WTC11 (cell line): ENCODE measurements at regions not wholly inside any gene's neighbourhood (a gene's known extent, or its start where the extent isn't known, plus 50 kb on each side); places are given as distances from the start of the nearest gene placed in this dataset.

Experiments used
- ATAC-seq: fragments of 200-7000 bp; cut with Tn5 transposase; 2 replicates; pipeline ENCODE4 v1.10.0; 2021; ENCODE audit warnings: mild to moderate bottlenecking, moderate library complexity
- CTCF ChIA-PET: fragments of 300-600 bp; sonication (Branson Sonifier 250); formaldehyde crosslinking; loops from one replicate; lab custom pipeline; 2021; ENCODE audit warnings: antibody characterized with exemption; lab: Charles Lee
- POLR2A ChIA-PET: fragments of 350-600 bp; sonication (Branson Sonifier 250); formaldehyde crosslinking; loops from one replicate; lab custom pipeline; 2021; ENCODE audit warnings: antibody characterized with exemption; lab: Charles Lee
- DNase-seq: peaks from one replicate; pipeline ENCODE4 v3.0.0; 2021; ENCODE audit warnings: low spot score
- H3K27ac Mint-ChIP-seq: 2 replicates; pipeline ENCODE4 v1.8.0; 2021; ENCODE audit warnings: mixed read lengths
- H3K27me3 Mint-ChIP-seq: 2 replicates; pipeline ENCODE4 v1.8.0; 2021; ENCODE audit warnings: low read depth, mild to moderate bottlenecking, moderate library complexity, mixed read lengths
- H3K36me3 Mint-ChIP-seq: 2 replicates; pipeline ENCODE4 v1.8.0; 2021; ENCODE audit warnings: mixed read lengths
- H3K4me1 Mint-ChIP-seq: 2 replicates; pipeline ENCODE4 v1.8.0; 2022; ENCODE audit warnings: mixed read lengths
- H3K4me3 Mint-ChIP-seq: 2 replicates; pipeline ENCODE4 v1.8.0; 2021; ENCODE audit warnings: mild to moderate bottlenecking, moderate library complexity, mixed read lengths
- H3K9me3 Mint-ChIP-seq: 2 replicates; pipeline ENCODE4 v1.8.0; 2021; ENCODE audit warnings: mixed read lengths
- AR ChIP-seq: fragments of 250-450 bp; sonication (Bioruptor Pico); IDR thresholded peaks from 2 replicates; pipeline ENCODE4 v1.9.0; 2021; ENCODE audit warnings: mild to moderate bottlenecking
- ATF3 ChIP-seq: sonication (generic); formaldehyde crosslinking; conservative IDR thresholded peaks from 2 replicates; pipeline ENCODE4 v1.8.1; 2022; ENCODE audit warnings: mild to moderate bottlenecking, missing genetic modification reagents
- CREB1 ChIP-seq: sonication (generic); formaldehyde crosslinking; IDR thresholded peaks from 2 replicates; pipeline ENCODE4 v1.8.0; 2023; ENCODE audit warnings: mild to moderate bottlenecking, missing genetic modification reagents
- E2F1 ChIP-seq: sonication (generic); formaldehyde crosslinking; IDR thresholded peaks from 2 replicates; pipeline ENCODE4 v1.8.0; 2022; ENCODE audit warnings: mild to moderate bottlenecking, missing genetic modification reagents
- E2F5 ChIP-seq: sonication (generic); formaldehyde crosslinking; IDR thresholded peaks from 2 replicates; pipeline ENCODE4 v1.8.1; 2022; ENCODE audit warnings: mild to moderate bottlenecking, moderate library complexity, missing genetic modification reagents
- EMX1 ChIP-seq: fragments of 250-450 bp; sonication (Bioruptor Pico); IDR thresholded peaks from 2 replicates; pipeline ENCODE4 v1.8.0; 2021; ENCODE audit warnings: mild to moderate bottlenecking
- ESRRA ChIP-seq: sonication (generic); formaldehyde crosslinking; IDR thresholded peaks from 2 replicates; pipeline ENCODE4 v1.8.1; 2022; ENCODE audit warnings: mild to moderate bottlenecking, missing genetic modification reagents, borderline replicate concordance
- FOXK1 ChIP-seq: sonication (generic); formaldehyde crosslinking; IDR thresholded peaks from 2 replicates; pipeline ENCODE4 v1.8.0; 2022; ENCODE audit warnings: mild to moderate bottlenecking, moderate library complexity, missing genetic modification reagents
- FOXP4 ChIP-seq: sonication (generic); formaldehyde crosslinking; IDR thresholded peaks from 2 replicates; pipeline ENCODE4 v1.8.0; 2022; ENCODE audit warnings: mild to moderate bottlenecking, missing genetic modification reagents
- GABPB1 ChIP-seq: sonication (generic); formaldehyde crosslinking; IDR thresholded peaks from 2 replicates; pipeline ENCODE4 v1.8.1; 2023; ENCODE audit warnings: mild to moderate bottlenecking, missing genetic modification reagents
- HMGA2 ChIP-seq: fragments of 250-450 bp; sonication (Bioruptor Pico); IDR thresholded peaks from 2 replicates; pipeline ENCODE4 v1.4.0; 2021; ENCODE audit warnings: mild to moderate bottlenecking, moderate library complexity
- HMGXB4 ChIP-seq: sonication (generic); formaldehyde crosslinking; IDR thresholded peaks from 2 replicates; pipeline ENCODE4 v1.8.1; 2023; ENCODE audit warnings: mild to moderate bottlenecking, moderate library complexity, missing genetic modification reagents
- MLX ChIP-seq: sonication (generic); formaldehyde crosslinking; IDR thresholded peaks from 2 replicates; pipeline ENCODE4 v1.8.1; 2023; ENCODE audit warnings: mild to moderate bottlenecking, missing genetic modification reagents, moderate library complexity
- MYBL2 ChIP-seq: sonication (generic); formaldehyde crosslinking; IDR thresholded peaks from 2 replicates; pipeline ENCODE4 v1.8.1; 2023; ENCODE audit warnings: mild to moderate bottlenecking, moderate library complexity, missing genetic modification reagents
- NFATC4 ChIP-seq: fragments of 250-450 bp; sonication (Bioruptor Pico); IDR thresholded peaks from 2 replicates; pipeline ENCODE4 v1.9.0; 2021; ENCODE audit warnings: mild to moderate bottlenecking
- TCF7 ChIP-seq: sonication (generic); formaldehyde crosslinking; IDR thresholded peaks from 2 replicates; pipeline ENCODE4 v1.8.0; 2022; ENCODE audit warnings: mild to moderate bottlenecking, low read depth, missing genetic modification reagents, moderate library complexity
- TEAD4 ChIP-seq: sonication (generic); formaldehyde crosslinking; IDR thresholded peaks from 2 replicates; pipeline ENCODE4 v1.8.0; 2022; ENCODE audit warnings: mild to moderate bottlenecking, missing genetic modification reagents
- ZBTB21 ChIP-seq: sonication (generic); formaldehyde crosslinking; IDR thresholded peaks from 2 replicates; pipeline ENCODE4 v1.8.1; 2023; ENCODE audit warnings: mild to moderate bottlenecking, missing genetic modification reagents, borderline replicate concordance
- ZNF138 ChIP-seq: sonication (generic); formaldehyde crosslinking; conservative IDR thresholded peaks from 2 replicates; pipeline ENCODE4 v1.8.1; 2022; ENCODE audit warnings: mild to moderate bottlenecking, moderate library complexity, missing genetic modification reagents
- ZNF219 ChIP-seq: sonication (generic); formaldehyde crosslinking; IDR thresholded peaks from 2 replicates; pipeline ENCODE4 v1.8.0; 2023; ENCODE audit warnings: missing genetic modification reagents, mild to moderate bottlenecking, borderline replicate concordance
- ZNF232 ChIP-seq: sonication (generic); formaldehyde crosslinking; IDR thresholded peaks from 2 replicates; pipeline ENCODE4 v1.8.0; 2022; ENCODE audit warnings: mild to moderate bottlenecking, missing genetic modification reagents
- ZNF317 ChIP-seq: sonication (generic); formaldehyde crosslinking; IDR thresholded peaks from 2 replicates; pipeline ENCODE4 v1.8.1; 2023; ENCODE audit warnings: low read depth, mild to moderate bottlenecking, moderate library complexity, missing genetic modification reagents, borderline replicate concordance
- ZNF423 ChIP-seq: fragments of 250-450 bp; sonication (Bioruptor Pico); IDR thresholded peaks from 2 replicates; pipeline ENCODE4 v2.1.2; 2022; ENCODE audit warnings: mild to moderate bottlenecking, moderate library complexity
- ZSCAN18 ChIP-seq: fragments of 250-450 bp; sonication (Bioruptor Pico); IDR thresholded peaks from 2 replicates; pipeline ENCODE4 v2.1.2; 2022; ENCODE audit warnings: mild to moderate bottlenecking, moderate library complexity

- H3K4me3 Mint-ChIP-seq = no peak overlapping the region
- TF ChIP-seq MLX (CRISPR knock-in tag) = no peak
- no peak for TF ChIP-seq ZNF232 (CRISPR knock-in tag)
- no peak for TF ChIP-seq TEAD4 (CRISPR knock-in tag)
- no peak for TF ChIP-seq ZNF423
- TF ChIP-seq MYBL2 (CRISPR knock-in tag) = no peak
- TF ChIP-seq HMGA2 (CRISPR knock-in tag) = no peak
- TF ChIP-seq CREB1 (CRISPR knock-in tag) = no peak
- no peak for TF ChIP-seq GABPB1
- TF ChIP-seq ZSCAN18 = no peak
- no peak for TF ChIP-seq ZNF138 (CRISPR knock-in tag)
- TF ChIP-seq EMX1 = no peak
- no peak for TF ChIP-seq E2F1 (CRISPR knock-in tag)
- no peak for TF ChIP-seq ATF3 (CRISPR knock-in tag)
- no peak for TF ChIP-seq E2F5 (CRISPR knock-in tag)
- TF ChIP-seq FOXK1 = no peak
- no peak for TF ChIP-seq NFATC4 (CRISPR knock-in tag)
- TF ChIP-seq AR (CRISPR knock-in tag) = no peak
- no peak for ATAC-seq
- no peaks in the 10 kb centered on the region for H3K27me3 Mint-ChIP-seq
- ChIA-PET POLR2A (no interaction called here), CTCF (no interaction called here)
- DNase-seq = no peak
- no peak overlapping the region for H3K27ac Mint-ChIP-seq
- H3K9me3 Mint-ChIP-seq = peaks cover 8% of the 10 kb centered on the region
- no peaks in the 10 kb centered on the region for H3K4me1 Mint-ChIP-seq
- H3K36me3 Mint-ChIP-seq = peaks cover under 1% of the 10 kb centered on the region; the same call in 1 of the 2 replicates
These were observed 145.0 kb upstream of the DMAC1 start for GRCh38 chr9:7944572-7944971.

- CTCF ChIA-PET = no interaction called here
- POLR2A ChIA-PET = interaction anchor here (0.5 kb wide), 1 partner anchor 588 kb away, joined by 5 read pairs; no protein-coding TSS in a partner anchor
- H3K4me3 Mint-ChIP-seq = no peak overlapping the region
- no peak for TF ChIP-seq FOXP4
- TF ChIP-seq ESRRA (CRISPR knock-in tag) = no peak
- TF ChIP-seq TCF7 = no peak
- TF ChIP-seq HMGXB4 (CRISPR knock-in tag) = no peak
- no peak for TF ChIP-seq HMGA2 (CRISPR knock-in tag)
- no peak for TF ChIP-seq ZBTB21
- no peak for TF ChIP-seq ZNF219 (CRISPR knock-in tag)
- TF ChIP-seq ZNF317 (CRISPR knock-in tag) = no peak
- no peak for TF ChIP-seq ZNF423
These were observed 138.3 kb upstream of the DMAC1 start for GRCh38 chr9:7937761-7938491.

More at GRCh38 chr9:7937761-7938491, 138.3 kb upstream of the DMAC1 start:
- peaks cover 2% of the 10 kb centered on the region; the same call in 1 of the 2 replicates for H3K36me3 Mint-ChIP-seq
- no peaks in the 10 kb centered on the region for H3K27me3 Mint-ChIP-seq
- DNase-seq (no peak), ATAC-seq (no peak)
- peaks cover 17% of the 10 kb centered on the region for H3K9me3 Mint-ChIP-seq
- H3K27ac Mint-ChIP-seq = no peak overlapping the region
- peaks cover 8% of the 10 kb centered on the region for H3K4me1 Mint-ChIP-seq
